Activated CD4-positive, alpha-beta T cell treated with anti-CD3 and anti-CD28 coated beads, Interleukin-2, Interleukin-6, amounts not matched to agents 100 ng/mL and 50 ng/mL, durations not matched to agents 16 hours and 8 hours (primary cell): ENCODE measurements at regions not wholly inside any gene's neighbourhood (a gene's known extent, or its start where the extent isn't known, plus 50 kb on each side); places are given as distances from the start of the nearest gene placed in this dataset.

Experiments
- DNase-seq: peaks from one replicate; pipeline ENCODE4 v3.0.0-alpha.2; 2020

DNA sequence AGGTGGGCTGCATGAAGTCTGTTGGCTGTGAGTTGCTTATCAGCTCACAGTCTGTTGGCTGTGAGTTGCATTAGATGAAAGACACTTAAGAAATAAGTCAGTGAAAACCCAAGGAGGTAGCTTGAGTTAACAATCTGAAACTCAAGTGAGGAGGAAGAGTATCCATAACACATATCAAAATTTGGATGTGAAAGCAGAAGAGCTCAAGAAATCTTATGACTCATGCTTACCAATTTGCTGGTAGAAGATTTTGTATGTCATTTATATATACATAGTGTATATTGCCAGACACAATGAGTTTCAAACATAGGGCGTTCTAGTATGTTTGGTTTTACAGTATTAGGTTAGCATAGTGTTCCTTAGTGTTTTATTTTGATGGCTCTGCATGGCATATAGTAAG, 107.4 kb downstream of the DDIT4L start:
- no peak for DNase-seq

GRCh38 chr4:100081491-100081890, 108.8 kb downstream of the DDIT4L start:
- no peak for DNase-seq

DNA sequence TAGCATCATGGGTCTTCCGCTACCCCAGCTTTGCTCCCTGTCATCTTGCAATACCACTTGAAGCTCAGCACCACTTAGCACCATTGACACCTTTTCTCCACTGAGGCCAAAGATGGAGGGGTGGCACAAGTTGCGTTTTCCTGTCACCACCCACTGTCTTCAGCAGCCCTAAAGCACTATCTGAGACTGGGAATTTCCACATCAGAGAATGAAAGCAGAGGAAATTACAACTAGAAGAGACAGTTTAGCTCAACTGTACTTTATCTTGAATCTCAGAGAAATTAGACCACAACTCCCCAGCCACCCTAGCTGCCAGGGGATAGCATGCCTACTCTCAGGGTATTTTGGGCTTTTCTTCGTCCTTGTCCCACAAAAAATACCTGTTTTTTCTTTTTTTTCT, 111.0 kb downstream of the DDIT4L start:
- no peak for DNase-seq

- DNase-seq: no peak
Observed at GRCh38 chr4:100076753-100077152, 113.5 kb downstream of the DDIT4L start.

DNA sequence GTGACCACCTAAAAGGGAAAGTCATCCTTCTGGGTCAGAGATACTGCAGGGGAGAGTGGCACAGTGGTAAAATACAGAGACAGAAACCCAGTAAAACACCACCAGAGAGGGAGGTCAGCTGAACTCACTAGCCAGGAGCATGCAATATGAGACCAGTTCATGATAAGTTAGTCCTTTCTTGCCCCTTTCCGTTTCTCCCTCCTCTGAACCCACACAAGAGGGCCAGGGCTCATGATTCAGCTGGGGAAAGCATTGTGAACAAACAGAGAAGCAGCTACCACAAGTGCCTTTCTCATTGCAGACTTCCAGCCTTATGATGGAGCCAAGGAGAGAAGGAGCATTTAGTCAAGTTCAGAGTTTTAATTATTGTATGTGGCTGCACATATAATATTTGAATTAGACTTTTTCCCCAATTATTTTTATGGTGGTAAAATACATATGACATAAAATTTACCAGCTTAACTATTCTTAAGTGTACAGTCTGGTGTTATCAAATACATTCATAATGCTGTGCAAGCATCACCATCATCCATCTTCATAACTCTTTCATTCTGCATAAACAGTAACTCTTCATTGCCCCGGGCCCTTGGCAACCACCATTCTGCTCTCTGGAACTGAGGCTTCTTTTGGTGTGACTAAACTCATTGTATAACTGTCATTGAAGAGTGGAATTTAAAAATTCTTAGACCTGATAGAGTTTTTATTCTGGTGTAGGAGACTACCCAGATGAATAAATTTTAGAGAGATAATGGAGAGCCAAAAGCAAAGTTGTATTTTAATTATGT, 114.6 kb downstream of the DDIT4L start:
- DNase-seq: no peak

GRCh38 chr4:100075056-100075455, 115.2 kb downstream of the DDIT4L start:
- DNase-seq: no peak

GRCh38 chr4:100071506-100071905, 118.8 kb downstream of the DDIT4L start:
- DNase-seq: no peak

DNA sequence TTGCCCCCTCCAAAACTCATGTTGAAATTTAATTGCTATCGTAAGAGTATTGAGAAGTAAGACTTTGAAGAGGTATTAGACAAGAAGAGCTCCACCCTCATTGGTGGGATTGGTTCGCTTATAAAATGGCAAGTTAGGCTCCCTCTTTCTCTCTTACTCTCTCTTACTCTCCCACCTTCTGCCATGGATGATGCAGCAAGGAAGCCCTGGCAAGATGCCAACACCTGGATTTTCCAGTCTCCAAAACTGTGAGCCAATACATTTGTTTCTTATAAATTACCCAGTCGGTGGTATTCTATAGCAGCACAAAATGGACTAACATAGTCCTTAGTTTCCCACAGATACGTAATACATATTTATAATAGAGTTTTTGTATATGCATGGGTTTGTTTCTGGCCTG, 119.4 kb downstream of the DDIT4L start:
- DNase-seq: no peak

DNA sequence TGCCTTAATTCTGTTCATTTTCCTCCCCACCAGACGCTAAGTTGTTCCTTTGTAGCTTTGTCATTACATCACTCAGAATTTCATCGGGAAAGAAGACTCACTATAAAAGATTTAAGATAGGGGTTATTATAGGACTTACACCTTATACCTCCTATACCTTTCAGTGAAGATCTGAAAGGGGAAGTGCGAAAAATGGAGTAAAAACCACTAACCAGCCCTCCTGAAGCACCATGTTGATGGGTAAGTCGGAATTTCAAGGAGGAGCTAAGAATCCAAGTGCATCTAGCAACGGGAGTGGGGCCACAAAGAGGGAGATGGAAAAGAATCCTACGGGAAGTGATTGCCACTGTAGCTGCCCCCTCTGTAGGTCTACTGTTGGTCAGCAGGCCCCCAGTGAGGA, 119.1 kb upstream of the H2AZ1 start:
- no peak for DNase-seq

DNA sequence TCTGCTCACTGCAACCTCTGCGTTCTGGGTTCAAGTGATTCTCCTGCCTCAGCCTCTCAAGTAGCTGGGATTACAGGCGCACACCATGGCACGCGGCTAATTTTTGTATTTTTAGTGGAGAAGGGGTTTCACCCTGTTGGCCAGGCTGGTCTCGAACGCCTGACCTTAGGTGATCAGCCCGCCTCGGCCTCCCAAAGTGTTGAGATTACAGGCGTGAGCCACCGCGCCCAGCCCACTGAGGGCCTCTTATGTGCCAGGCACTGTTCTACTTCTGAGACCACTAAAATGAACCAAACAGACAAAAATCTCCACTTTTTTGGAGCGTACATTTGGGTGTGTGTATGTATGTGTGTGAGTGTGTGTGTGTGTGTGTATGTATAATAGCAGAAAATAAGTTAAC, 117.2 kb upstream of the H2AZ1 start:
- no peak for DNase-seq

- no peak for DNase-seq
Observed at GRCh38 chr4:100063355-100063754, 113.3 kb upstream of the H2AZ1 start.

DNA sequence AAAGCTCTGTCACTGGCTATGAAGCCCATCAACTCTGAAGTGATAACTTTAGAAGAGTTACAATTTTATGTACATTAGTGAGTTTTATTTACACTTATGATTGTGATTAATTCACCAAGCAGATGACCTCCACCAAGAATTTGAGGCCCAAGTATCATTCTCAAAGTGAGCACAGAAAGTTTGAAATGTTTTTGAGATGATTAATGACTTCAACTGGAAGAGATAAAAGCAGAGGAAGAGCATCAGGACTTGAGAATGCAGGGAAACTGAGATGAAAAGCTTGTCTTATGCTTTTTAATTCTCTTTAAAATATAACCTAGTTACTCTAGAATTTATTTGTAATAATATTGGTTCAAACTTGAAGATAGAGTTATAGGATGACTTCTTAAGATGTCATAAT, 112.8 kb upstream of the H2AZ1 start:
- no peak for DNase-seq

GRCh38 chr4:100061835-100062234, 111.8 kb upstream of the H2AZ1 start:
- DNase-seq: no peak

DNA sequence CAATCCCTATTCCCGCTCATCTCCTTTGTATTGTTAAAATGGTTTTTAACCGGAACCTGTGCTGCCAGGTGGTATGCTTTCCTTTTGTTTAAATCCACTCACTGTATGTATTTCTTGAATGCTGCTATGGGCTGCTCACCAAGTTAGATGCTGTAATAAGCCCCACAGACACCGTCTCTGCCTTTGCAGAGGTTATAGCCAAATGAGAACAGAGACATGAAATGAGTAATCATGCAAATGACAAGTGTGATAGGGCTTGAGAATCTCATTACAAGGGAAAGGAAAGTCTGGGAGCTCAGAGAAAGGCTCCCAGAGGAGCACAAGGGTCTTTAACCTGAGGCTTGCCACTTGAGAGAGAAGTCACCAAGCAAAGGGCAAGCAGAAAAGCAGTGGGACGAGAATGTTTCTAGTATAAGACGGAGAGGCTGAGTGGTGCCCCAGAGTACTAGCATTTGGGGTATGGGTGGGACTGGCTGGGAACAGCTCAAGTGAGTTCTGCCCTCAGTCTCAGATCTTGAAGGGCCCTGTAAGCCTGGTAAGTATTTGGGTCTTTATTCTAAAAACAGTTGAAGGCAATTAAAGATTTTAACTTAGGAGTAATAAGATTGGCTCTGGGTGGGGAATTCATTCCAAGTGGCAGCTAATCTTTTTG, 110.8 kb upstream of the H2AZ1 start:
- no peak for DNase-seq

DNA sequence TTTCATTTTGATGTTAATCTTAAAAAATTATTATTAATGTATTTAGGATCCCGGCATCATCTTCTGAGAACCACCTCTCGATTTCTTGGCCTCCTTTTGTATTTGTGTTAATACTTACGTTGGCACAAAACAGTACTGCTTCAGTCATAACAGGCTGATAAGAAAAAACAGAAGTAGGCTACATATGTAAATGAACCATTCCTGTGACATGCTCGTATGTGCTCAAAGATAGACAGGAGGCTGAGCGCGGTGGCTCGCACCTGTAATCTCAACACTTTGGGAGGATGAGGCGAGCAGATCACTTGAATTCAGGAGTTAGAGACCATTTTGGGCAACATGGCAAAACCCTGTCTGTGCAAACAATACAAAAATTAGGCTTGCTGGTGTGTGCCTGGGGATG, 109.4 kb upstream of the H2AZ1 start:
- no peak for DNase-seq

DNA sequence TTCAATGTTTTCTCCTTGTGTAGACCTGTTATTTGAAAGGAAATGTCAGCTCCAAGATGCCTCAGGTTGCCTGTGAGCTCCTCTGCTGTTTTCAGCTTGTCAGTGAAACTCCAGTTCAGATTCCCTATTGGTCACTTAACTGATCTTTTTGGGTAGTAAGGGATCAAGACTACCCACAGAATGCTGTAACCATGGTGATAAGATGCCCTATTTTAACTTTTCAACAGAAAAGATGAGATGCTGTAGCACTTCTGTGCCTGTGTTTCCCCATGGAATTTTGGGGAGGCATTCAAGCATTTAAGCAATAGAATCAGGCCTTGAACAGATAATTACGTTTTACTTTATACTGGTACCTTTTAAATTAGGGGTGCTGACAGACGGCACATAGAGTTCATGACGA, 106.6 kb upstream of the H2AZ1 start:
- no peak for DNase-seq

DNA sequence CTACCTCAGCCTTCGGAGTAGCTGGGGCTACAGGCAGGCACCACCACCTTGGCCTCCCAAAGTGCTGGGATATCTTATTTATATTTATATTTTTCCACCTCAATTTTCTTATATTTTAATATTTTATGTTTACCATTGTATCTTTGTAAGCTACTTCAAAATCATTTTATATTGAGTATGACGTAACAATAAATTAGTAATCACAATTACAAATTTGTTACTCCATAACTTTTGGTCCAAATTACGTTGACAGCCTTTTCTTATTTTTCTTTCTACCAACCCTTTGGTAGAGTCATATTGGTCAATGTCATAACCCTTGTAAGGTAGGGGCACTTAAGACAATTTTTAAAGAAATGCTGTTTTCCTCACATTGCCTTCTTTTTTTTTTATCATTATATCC, 104.0 kb upstream of the H2AZ1 start:
- DNase-seq: no peak

DNA sequence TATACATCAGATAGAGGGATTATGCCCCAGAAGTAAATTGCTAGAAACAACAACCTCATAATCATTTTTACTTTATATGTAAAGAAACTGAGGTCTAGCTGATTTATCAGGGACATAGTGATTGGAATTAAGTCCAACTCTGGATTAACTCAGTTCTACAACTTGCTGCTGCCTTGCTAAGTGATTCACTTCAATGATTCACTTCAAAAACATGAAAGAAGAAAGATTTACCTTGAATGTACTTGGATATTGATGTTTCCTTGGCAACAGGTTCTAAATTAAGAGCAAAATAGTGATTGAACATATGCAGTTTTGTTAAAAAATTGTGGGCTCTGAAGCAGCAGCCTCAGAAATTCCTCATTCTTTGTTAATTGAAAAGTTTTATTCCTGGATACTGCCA, 99.8 kb upstream of the H2AZ1 start:
- DNase-seq: no peak

DNA sequence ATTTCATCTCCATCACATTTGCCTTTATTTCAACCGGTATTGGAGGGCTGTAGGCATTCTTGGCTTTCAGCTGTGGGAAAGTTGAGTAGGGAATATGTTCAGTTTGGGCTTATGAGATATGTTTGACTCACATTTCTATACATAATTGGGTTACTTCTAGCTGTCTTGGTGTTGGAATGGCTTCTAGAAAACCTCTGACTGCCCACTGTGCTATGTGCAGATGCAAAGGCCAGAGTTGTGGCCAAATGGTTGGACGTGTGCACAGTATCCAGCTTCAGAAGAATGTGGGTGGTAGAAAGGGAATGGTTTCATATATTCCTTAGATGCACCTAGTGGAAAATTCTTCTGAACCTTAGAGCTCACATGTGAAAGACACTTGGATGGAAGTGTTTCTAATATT, 92.6 kb upstream of the H2AZ1 start:
- DNase-seq: no peak

DNA sequence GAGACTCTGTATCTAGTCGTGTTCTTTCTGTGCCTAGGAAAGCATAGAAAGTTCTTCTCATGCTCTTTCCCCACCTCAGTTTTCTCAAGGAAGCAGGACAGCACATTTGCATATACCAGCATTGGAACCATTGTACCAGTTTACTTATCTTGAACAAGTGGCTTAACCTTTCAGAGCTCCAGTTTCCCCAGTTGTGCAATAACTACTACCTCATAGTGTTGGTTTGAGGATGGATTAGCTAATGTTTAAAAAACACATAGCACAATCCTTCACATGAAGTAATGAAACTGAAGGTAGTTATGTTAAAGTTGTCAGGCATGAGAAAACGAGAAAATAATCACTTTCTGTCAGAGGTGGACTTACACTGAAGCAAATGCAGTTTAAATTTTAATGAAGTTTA, 92.2 kb upstream of the H2AZ1 start:
- no peak for DNase-seq

- DNase-seq: no peak
Observed at GRCh38 chr4:100041646-100042045, 91.6 kb upstream of the H2AZ1 start.

DNA sequence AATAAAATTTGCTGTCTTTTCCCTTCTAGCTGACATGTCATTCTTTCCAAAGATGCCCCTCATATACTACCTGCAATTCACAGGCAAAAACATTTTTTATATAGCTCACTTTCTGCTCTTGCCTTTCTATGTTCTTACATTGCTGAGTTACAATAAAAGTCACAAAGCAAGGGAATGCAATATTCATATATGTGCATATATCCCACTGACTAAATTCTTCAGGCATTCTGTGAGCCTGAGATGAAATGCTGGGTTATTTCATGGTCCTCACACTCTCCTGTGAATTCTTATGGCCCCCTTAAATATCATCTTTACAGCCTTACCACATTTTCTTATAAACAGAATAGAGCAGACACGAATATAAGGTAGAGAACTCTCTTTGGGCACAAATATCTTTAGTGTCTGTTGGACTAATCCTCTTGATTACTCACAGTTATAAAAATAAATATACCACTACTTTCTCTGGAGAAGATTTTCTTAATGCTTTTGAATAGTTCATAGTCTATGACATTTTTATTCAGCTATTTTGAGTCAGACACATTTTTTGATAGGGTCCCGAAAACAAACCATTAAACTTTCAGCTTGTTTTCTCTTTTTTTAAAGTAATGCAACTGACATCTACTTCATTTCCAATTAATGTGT, 84.1 kb upstream of the H2AZ1 start:
- no peak for DNase-seq

- no peak for DNase-seq
Observed at GRCh38 chr4:100026066-100026465, 76.0 kb upstream of the H2AZ1 start.

DNA sequence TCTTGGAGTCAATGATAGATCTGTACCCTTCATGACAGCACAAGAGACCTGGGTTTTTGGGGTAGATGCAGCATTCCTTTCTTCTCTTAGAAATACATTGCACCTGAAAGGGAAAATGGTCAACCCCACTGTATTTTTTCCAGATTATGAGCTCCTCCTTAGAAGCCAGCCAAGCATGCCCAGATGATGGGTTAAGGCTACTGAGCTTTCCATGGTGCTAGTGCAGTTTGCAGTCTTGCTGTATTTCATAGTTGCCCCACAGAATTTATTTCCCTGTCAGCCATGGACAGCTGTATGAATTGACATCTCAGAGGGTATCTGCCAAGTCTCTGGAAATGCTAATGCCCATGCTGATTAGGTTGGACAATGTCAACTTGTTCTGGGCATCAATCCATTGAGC, 73.7 kb upstream of the H2AZ1 start:
- no peak for DNase-seq
